SK-N-SH (cell line): ENCODE measurements at regions not wholly inside any gene's neighbourhood (a gene's known extent, or its start where the extent isn't known, plus 50 kb on each side); places are given as distances from the start of the nearest gene placed in this dataset.
"Not testable (repeated sequence)": the region's sequence is repeated elsewhere in the genome, so short reads cannot be mapped to it uniquely, and the experiment has no call there.

Experiments
- CTCF ChIA-PET: fragments of 300-600, 350-600 bp; formaldehyde crosslinking; extraction: SDS; loops from one replicate; lab custom pipeline; 2021; lab: Yijun Ruan, JAX
- POLR2A ChIA-PET: fragments of 350-600 bp; sonication (Branson Sonifier 250); formaldehyde crosslinking; extraction: SDS; loops from one replicate; lab custom pipeline; 2020; ENCODE audit warnings: antibody characterized with exemption, inconsistent platforms; lab: Yijun Ruan, JAX
- DNase-seq: peaks from one replicate; pipeline ENCODE4 v3.0.0; 2012
- H2AFZ ChIP-seq: fragments of 200-600 bp; sonication (generic); 2 replicates; pipeline ENCODE4 v1.8.1; 2016; ENCODE audit warnings: antibody characterized with exemption, mild to moderate bottlenecking, low read depth
- H3F3A ChIP-seq: fragments of 200-600 bp; sonication (generic); replicated peaks from 2 replicates; pipeline ENCODE3; 2016; ENCODE audit warnings: antibody characterized with exemption, mild to moderate bottlenecking; ENCODE audit not compliant: insufficient read depth
- H3K27ac ChIP-seq, 2 experiments: fragments of 200-500 bp in 1 of 2; fragments of 200-600 bp in 1 of 2; sonication (Bioruptor generic) in 1 of 2; sonication (generic), shearing (Covaris generic) in 1 of 2; 2 replicates each; pipeline versions ENCODE4 v1.5.1 to v1.6.1; 2014 to 2016; ENCODE audit warnings: low read depth in 2 of 2, inconsistent platforms in 1 of 2, low read length in 1 of 2, mild to moderate bottlenecking in 1 of 2, mixed read lengths in 1 of 2
- H3K27me3 ChIP-seq: fragments of 200-600 bp; sonication (generic), shearing (Covaris generic); 2 replicates; pipeline ENCODE4 v1.6.1; 2016; ENCODE audit warnings: mixed run types; ENCODE audit not compliant: insufficient read depth
- H3K36me3 ChIP-seq, 2 experiments: fragments of 200-500 bp in 1 of 2; fragments of 200-600 bp in 1 of 2; sonication (Bioruptor generic) in 1 of 2; sonication (generic) in 1 of 2; replicated peaks in 1 of 2; 2 replicates each; pipeline versions ENCODE3 to v1.5.1; 2014 to 2016; ENCODE audit warnings: low read length in 1 of 2, mild to moderate bottlenecking in 1 of 2; ENCODE audit not compliant: insufficient read depth in 2 of 2, control insufficient read depth in 1 of 2
- H3K4me1 ChIP-seq, 2 experiments: fragments of 200-500 bp in 1 of 2; fragments of 200-600 bp in 1 of 2; sonication (Bioruptor generic) in 1 of 2; sonication (generic), shearing (Covaris generic) in 1 of 2; 2 replicates each; pipeline versions ENCODE4 v1.5.1 to v1.6.1; 2014 to 2016; ENCODE audit warnings: low read depth in 1 of 2, low read length in 1 of 2, mixed run types in 1 of 2; ENCODE audit not compliant: insufficient read depth in 2 of 2, control insufficient read depth in 1 of 2
- H3K4me2 ChIP-seq: fragments of 200-600 bp; sonication (generic), shearing (Covaris generic); 2 replicates; pipeline ENCODE4 v1.6.1; 2017; ENCODE audit warnings: mixed run types
- H3K4me3 ChIP-seq, 2 experiments: fragments of 200-500 bp in 1 of 2; fragments of 200-600 bp in 1 of 2; sonication (Bioruptor generic) in 1 of 2; sonication (generic), shearing (Covaris generic) in 1 of 2; 2 replicates each; pipeline versions ENCODE4 v1.5.1 to v1.8.1; 2014 to 2016; ENCODE audit warnings: low read depth in 2 of 2, inconsistent platforms in 1 of 2, low read length in 1 of 2, mild to moderate bottlenecking in 1 of 2, mixed read lengths in 1 of 2, moderate library complexity in 1 of 2
- H3K79me2 ChIP-seq: fragments of 200-600 bp; sonication (generic); 2 replicates; pipeline ENCODE4 v1.8.1; 2017; ENCODE audit warnings: mild to moderate bottlenecking; ENCODE audit not compliant: insufficient read depth
- H3K9ac ChIP-seq: fragments of 200-600 bp; sonication (generic); 2 replicates; pipeline ENCODE4 v1.6.1; 2017; ENCODE audit warnings: mixed run types
- H3K9me2 ChIP-seq: fragments of 200-600 bp; sonication (generic); 2 replicates; pipeline ENCODE4 v1.6.1; 2017; ENCODE audit warnings: mixed run types
- H3K9me3 ChIP-seq: fragments of 200-600 bp; sonication (generic); 2 replicates; pipeline ENCODE4 v1.6.1; 2017; ENCODE audit warnings: mixed run types, mild to moderate bottlenecking, moderate library complexity
- H4K20me1 ChIP-seq: fragments of 200-600 bp; sonication (generic); 2 replicates; pipeline ENCODE4 v1.6.1; 2017; ENCODE audit warnings: mild to moderate bottlenecking, mixed run types; ENCODE audit not compliant: insufficient read depth
- CHD2 ChIP-seq: fragments of 150-350 bp; IDR thresholded peaks from 2 replicates; pipeline ENCODE4 v1.6.1; 2018; ENCODE audit warnings: low read length; ENCODE audit not compliant: partially characterized antibody
- CTCF ChIP-seq: fragments of 200-600 bp; sonication (generic); IDR thresholded peaks from 2 replicates; pipeline ENCODE4 v1.6.1; 2017; ENCODE audit warnings: antibody characterized with exemption, mild to moderate bottlenecking, moderate library complexity
- FOXJ3 ChIP-seq: sonication (generic); formaldehyde crosslinking; IDR thresholded peaks from 2 replicates; pipeline ENCODE4 v1.5.1; 2020; ENCODE audit warnings: mild to moderate bottlenecking, missing genetic modification reagents
- GABPA ChIP-seq: IDR thresholded peaks from 2 replicates; pipeline ENCODE4 v1.4.0; 2012; ENCODE audit warnings: low read depth, mild to moderate bottlenecking
- JUND ChIP-seq: IDR thresholded peaks from 2 replicates; pipeline ENCODE4 v1.4.0; 2012
- MXI1 ChIP-seq: IDR thresholded peaks from 2 replicates; pipeline ENCODE4 v1.6.1; 2012; ENCODE audit warnings: mild to moderate bottlenecking, low read depth, low read length, improper control_type of control experiment
- NFIC ChIP-seq: IDR thresholded peaks from 2 replicates; pipeline ENCODE4 v1.4.0; 2012; ENCODE audit warnings: borderline replicate concordance
- RCOR1 ChIP-seq: fragments of 150-350 bp; IDR thresholded peaks from 2 replicates; pipeline ENCODE4 v1.6.1; 2017; ENCODE audit warnings: antibody characterized with exemption, low read length
- REST ChIP-seq: IDR thresholded peaks from 2 replicates; pipeline ENCODE4 v1.6.1; 2012; ENCODE audit warnings: mild to moderate bottlenecking, low read depth, low read length, moderate library complexity
- SIN3A ChIP-seq: IDR thresholded peaks from 2 replicates; pipeline ENCODE4 v1.6.1; 2012; ENCODE audit warnings: low read depth, mild to moderate bottlenecking, low read length, moderate library complexity, borderline replicate concordance
- TAF1 ChIP-seq: IDR thresholded peaks from 2 replicates; pipeline ENCODE4 v1.6.1; 2012; ENCODE audit warnings: low read depth, mild to moderate bottlenecking, low read length, moderate library complexity, borderline replicate concordance
- TEAD4 ChIP-seq: IDR thresholded peaks from 2 replicates; pipeline ENCODE4 v1.4.0; 2012; ENCODE audit warnings: mild to moderate bottlenecking, borderline replicate concordance; ENCODE audit not compliant: insufficient read depth
- USF1 ChIP-seq: IDR thresholded peaks from 2 replicates; pipeline ENCODE4 v1.4.0; 2012; ENCODE audit warnings: low read depth, borderline replicate concordance
- WGBS: methylation state at CpG from one replicate; pipeline ENCODE4 v1.1.6; 2017; ENCODE audit warnings: low lambda C conversion rate; 5-methylcytosine and 5-hydroxymethylcytosine counted together
- TF ChIP-seq, protein P1 (sequence below): IDR thresholded peaks from 2 replicates; pipeline ENCODE4 v1.4.0; 2012; ENCODE audit warnings: low read depth, borderline replicate concordance
- TF ChIP-seq, protein P2 (sequence below): IDR thresholded peaks from 2 replicates; pipeline ENCODE4; 2012

DNA sequence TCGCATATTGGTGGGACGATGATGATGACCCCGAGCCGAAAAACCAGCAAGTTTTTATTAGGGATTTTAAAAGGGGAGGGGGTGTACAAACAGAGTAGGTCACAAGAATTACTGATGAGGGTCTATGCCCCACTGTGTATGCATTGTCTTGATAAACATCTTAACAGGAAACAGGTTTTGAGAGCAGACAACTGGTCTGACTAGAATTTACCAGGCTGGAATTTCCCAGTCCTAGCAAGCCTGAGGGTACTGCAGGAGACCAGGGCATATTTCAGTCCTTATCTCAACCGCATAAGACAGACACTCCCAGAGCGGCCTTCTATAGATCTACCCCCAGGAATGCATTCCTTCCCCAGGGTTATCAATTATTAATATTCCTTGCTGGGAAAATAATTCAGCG, 659.7 kb downstream of the TRHDE start:
- 29% methylated on average over 7 of the region's 7 CpGs for WGBS
- H3K4me2 ChIP-seq, H3K27ac ChIP-seq, H3K4me1 ChIP-seq, H3K9me2 ChIP-seq, H3K79me2 ChIP-seq, POLR2A ChIA-PET, H3K9ac ChIP-seq, DNase-seq, H3K27me3 ChIP-seq, H3K9me3 ChIP-seq, H3K36me3 ChIP-seq, H3K4me3 ChIP-seq, CTCF ChIA-PET, H2AFZ ChIP-seq, H4K20me1 ChIP-seq, H3F3A ChIP-seq: not testable (repeated sequence)

DNA sequence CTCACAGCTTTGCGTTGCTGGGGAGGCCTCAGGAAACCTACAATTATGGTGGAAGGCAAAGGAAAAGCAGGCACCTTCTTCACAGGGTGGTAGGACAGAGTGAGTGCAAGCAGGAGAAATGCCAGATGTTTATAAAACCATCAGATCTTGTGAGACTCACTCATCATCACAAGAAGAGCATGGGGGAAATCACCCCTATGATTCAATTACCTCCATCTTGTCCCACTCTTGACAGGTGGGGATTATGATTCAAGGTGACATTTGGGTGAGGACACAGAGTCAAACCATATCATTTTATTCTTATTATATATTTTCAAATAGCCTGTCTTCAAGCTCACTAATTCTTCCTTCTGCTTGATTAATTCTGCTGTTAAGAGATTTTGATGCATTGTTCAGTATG, 665.3 kb downstream of the TRHDE start:
- WGBS, result 10% methylated on average over 1 of the region's 1 CpG
- CTCF ChIA-PET, result no interaction called here

More for the DNA sequence above, 665.3 kb downstream of the TRHDE start:
- no peaks in the 10 kb centered on the region for H3K27me3 ChIP-seq
- no peaks in the 10 kb centered on the region for H3F3A ChIP-seq
- no peaks in the 10 kb centered on the region for H3K36me3 ChIP-seq
- no peaks in the 10 kb centered on the region for H3K4me1 ChIP-seq
- no peak overlapping the region for H3K4me2 ChIP-seq
- H3K4me3 ChIP-seq, result no peak overlapping the region
- H3K9me3 ChIP-seq, result no peaks in the 10 kb centered on the region; the same call in 1 of the 2 replicates
- TF ChIP-seq, protein P1, sequence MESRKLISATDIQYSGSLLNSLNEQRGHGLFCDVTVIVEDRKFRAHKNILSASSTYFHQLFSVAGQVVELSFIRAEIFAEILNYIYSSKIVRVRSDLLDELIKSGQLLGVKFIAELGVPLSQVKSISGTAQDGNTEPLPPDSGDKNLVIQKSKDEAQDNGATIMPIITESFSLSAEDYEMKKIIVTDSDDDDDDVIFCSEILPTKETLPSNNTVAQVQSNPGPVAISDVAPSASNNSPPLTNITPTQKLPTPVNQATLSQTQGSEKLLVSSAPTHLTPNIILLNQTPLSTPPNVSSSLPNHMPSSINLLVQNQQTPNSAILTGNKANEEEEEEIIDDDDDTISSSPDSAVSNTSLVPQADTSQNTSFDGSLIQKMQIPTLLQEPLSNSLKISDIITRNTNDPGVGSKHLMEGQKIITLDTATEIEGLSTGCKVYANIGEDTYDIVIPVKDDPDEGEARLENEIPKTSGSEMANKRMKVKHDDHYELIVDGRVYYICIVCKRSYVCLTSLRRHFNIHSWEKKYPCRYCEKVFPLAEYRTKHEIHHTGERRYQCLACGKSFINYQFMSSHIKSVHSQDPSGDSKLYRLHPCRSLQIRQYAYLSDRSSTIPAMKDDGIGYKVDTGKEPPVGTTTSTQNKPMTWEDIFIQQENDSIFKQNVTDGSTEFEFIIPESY, result no peak
- TF ChIP-seq CTCF (no peak), TAF1 (no peak), GABPA (no peak), TEAD4 (no peak), RCOR1 (no peak), MXI1 (no peak), USF1 (no peak), NFIC (no peak), CHD2 (no peak), FOXJ3 (CRISPR knock-in tag) (no peak), REST (no peak), JUND (no peak), SIN3A (no peak)
- TF ChIP-seq, protein P2, sequence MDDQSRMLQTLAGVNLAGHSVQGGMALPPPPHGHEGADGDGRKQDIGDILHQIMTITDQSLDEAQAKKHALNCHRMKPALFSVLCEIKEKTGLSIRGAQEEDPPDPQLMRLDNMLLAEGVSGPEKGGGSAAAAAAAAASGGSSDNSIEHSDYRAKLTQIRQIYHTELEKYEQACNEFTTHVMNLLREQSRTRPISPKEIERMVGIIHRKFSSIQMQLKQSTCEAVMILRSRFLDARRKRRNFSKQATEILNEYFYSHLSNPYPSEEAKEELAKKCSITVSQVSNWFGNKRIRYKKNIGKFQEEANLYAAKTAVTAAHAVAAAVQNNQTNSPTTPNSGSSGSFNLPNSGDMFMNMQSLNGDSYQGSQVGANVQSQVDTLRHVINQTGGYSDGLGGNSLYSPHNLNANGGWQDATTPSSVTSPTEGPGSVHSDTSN, result no peak
- POLR2A ChIA-PET, result no interaction called here
- H3K9me2 ChIP-seq, result no peaks in the 10 kb centered on the region
- H2AFZ ChIP-seq, result no peak overlapping the region
- DNase-seq, result no peak
- H4K20me1 ChIP-seq, result no peaks in the 10 kb centered on the region
- no peak overlapping the region for H3K9ac ChIP-seq
- no peak overlapping the region for H3K27ac ChIP-seq
- H3K79me2 ChIP-seq, result no peaks in the 10 kb centered on the region
